CD14-positive monocyte (primary cell): ENCODE measurements at regions not wholly inside any gene's neighbourhood (a gene's known extent, or its start where the extent isn't known, plus 50 kb on each side); places are given as distances from the start of the nearest gene placed in this dataset.

Experiments
- DNase-seq, 3 donors: peaks; one replicate each; pipeline ENCODE4 v3.0.0-alpha.2; 2011 to 2022
- H2AFZ ChIP-seq: 2 replicates; pipeline ENCODE4 v1.6.0; 2012; ENCODE audit warnings: mild to moderate bottlenecking, low read depth, low read length, inconsistent platforms; ENCODE audit not compliant: insufficient read depth, poor library complexity, severe bottlenecking
- H3K27ac ChIP-seq, 2 donors: 1 replicate in 1 of 2; 2 replicates in 1 of 2; pipeline ENCODE4 v1.5.1; 2012 to 2013; ENCODE audit warnings: low read length in 2 of 2, control low read depth in 1 of 2, inconsistent platforms in 1 of 2, low read depth in 1 of 2, mild to moderate bottlenecking in 1 of 2
- H3K27me3 ChIP-seq, 2 donors: one replicate each; pipeline versions ENCODE4 v1.6.0 to v1.6.1; 2011 to 2013; ENCODE audit warnings: low read length in 2 of 2; ENCODE audit not compliant: control insufficient read depth in 2 of 2, insufficient read depth in 2 of 2
- H3K36me3 ChIP-seq, 2 donors: replicated peaks in 1 of 2; 1 replicate in 1 of 2; 2 replicates in 1 of 2; pipeline versions ENCODE4 v1.5.1 to v1.6.1; 2012 to 2013; ENCODE audit warnings: low read length in 2 of 2, control low read depth in 1 of 2, inconsistent platforms in 1 of 2, mild to moderate bottlenecking in 1 of 2; ENCODE audit not compliant: insufficient read depth in 2 of 2, control insufficient read depth in 1 of 2
- H3K4me1 ChIP-seq, 2 donors: 1 replicate in 1 of 2; 2 replicates in 1 of 2; pipeline versions ENCODE4 v1.5.1 to v1.6.1; 2012 to 2013; ENCODE audit warnings: low read length in 2 of 2, control low read depth in 1 of 2, inconsistent platforms in 1 of 2, mild to moderate bottlenecking in 1 of 2, moderate library complexity in 1 of 2; ENCODE audit not compliant: insufficient read depth in 2 of 2, control insufficient read depth in 1 of 2
- H3K4me2 ChIP-seq: replicated peaks from 2 replicates; pipeline ENCODE3; 2012; ENCODE audit warnings: low read length, moderate library complexity, mild to moderate bottlenecking; ENCODE audit not compliant: poor library complexity, severe bottlenecking; ENCODE audit errors: extremely low read depth
- H3K4me3 ChIP-seq, 3 experiments: fragments of 200-600 bp in 1 of 3; sonication (generic) in 1 of 3; replicated peaks in 1 of 3; 1 replicate in 2 of 3; 2 replicates in 1 of 3; pipeline ENCODE4 v1.5.1; 2011 to 2013; ENCODE audit warnings: low read length in 3 of 3, mild to moderate bottlenecking in 3 of 3, control low read depth in 2 of 3, low read depth in 2 of 3, inconsistent platforms in 1 of 3, moderate library complexity in 1 of 3
- H3K79me2 ChIP-seq: 2 replicates; pipeline ENCODE4 v1.6.0; 2012; ENCODE audit warnings: mild to moderate bottlenecking, control low read depth, inconsistent platforms, low read length, moderate library complexity; ENCODE audit not compliant: insufficient read depth
- H3K9ac ChIP-seq: 2 replicates; pipeline ENCODE4 v1.6.0; 2017; ENCODE audit warnings: low read length, mild to moderate bottlenecking; ENCODE audit not compliant: insufficient read depth, poor library complexity, severe bottlenecking
- H3K9me3 ChIP-seq, 2 donors: replicated peaks in 1 of 2; 1 replicate in 1 of 2; 2 replicates in 1 of 2; pipeline versions ENCODE4 v1.5.1 to v1.6.1; 2012 to 2013; ENCODE audit warnings: low read length in 2 of 2, control low read depth in 1 of 2; ENCODE audit not compliant: control insufficient read depth in 1 of 2, insufficient read depth in 1 of 2
- H4K20me1 ChIP-seq: 2 replicates; pipeline ENCODE4 v1.6.0; 2012; ENCODE audit warnings: mild to moderate bottlenecking, low read length, control low read depth, moderate library complexity; ENCODE audit not compliant: insufficient read depth
- H3K27ac Mint-ChIP-seq, 7 donors: one replicate each; pipeline ENCODE4 v1.8.0; 2020; ENCODE audit warnings: mild to moderate bottlenecking in 7 of 7, mixed read lengths in 7 of 7, moderate library complexity in 6 of 7, inconsistent platforms in 2 of 7
- H3K27me3 Mint-ChIP-seq, 3 donors: one replicate each; pipeline ENCODE4 v1.8.0; 2021 to 2022; ENCODE audit warnings: low read depth in 3 of 3, mild to moderate bottlenecking in 3 of 3, mixed read lengths in 3 of 3, moderate library complexity in 3 of 3, inconsistent platforms in 1 of 3
- H3K36me3 Mint-ChIP-seq, 2 donors: one replicate each; pipeline ENCODE4 v1.8.0; 2020; ENCODE audit warnings: mixed read lengths in 2 of 2, inconsistent platforms in 1 of 2, mild to moderate bottlenecking in 1 of 2
- H3K4me1 Mint-ChIP-seq: one replicate; pipeline ENCODE4 v1.8.0; 2020; ENCODE audit warnings: mild to moderate bottlenecking, mixed read lengths
- H3K4me3 Mint-ChIP-seq, 2 donors: one replicate each; pipeline ENCODE4 v1.8.0; 2020; ENCODE audit warnings: mild to moderate bottlenecking in 2 of 2, mixed read lengths in 2 of 2, moderate library complexity in 1 of 2
- H3K9me3 Mint-ChIP-seq, 7 donors: one replicate each; pipeline ENCODE4 v1.8.0; 2020 to 2022; ENCODE audit warnings: mixed read lengths in 7 of 7, mild to moderate bottlenecking in 6 of 7, moderate library complexity in 6 of 7, inconsistent platforms in 2 of 7
- WGBS: methylation state at CpG from one replicate; pipeline ENCODE4 v1.1.5; 2013; ENCODE audit warnings: missing lambda C conversion rate; ENCODE audit not compliant: insufficient coverage; 5-methylcytosine and 5-hydroxymethylcytosine counted together
- intact Hi-C, 2 donors: fragments of 100-400 bp; cut with micrococcal nuclease; formaldehyde crosslinking; loops; one replicate each; pipeline versions ENCODE4 v1.15.0 to v1.15.1; 2023
- TF ChIP-seq, protein P1 (sequence below): fragments of 200-600 bp; IDR thresholded peaks from one replicate; pipeline ENCODE4 v1.8.0; 2022; ENCODE audit warnings: antibody characterized with exemption, mild to moderate bottlenecking

DNA sequence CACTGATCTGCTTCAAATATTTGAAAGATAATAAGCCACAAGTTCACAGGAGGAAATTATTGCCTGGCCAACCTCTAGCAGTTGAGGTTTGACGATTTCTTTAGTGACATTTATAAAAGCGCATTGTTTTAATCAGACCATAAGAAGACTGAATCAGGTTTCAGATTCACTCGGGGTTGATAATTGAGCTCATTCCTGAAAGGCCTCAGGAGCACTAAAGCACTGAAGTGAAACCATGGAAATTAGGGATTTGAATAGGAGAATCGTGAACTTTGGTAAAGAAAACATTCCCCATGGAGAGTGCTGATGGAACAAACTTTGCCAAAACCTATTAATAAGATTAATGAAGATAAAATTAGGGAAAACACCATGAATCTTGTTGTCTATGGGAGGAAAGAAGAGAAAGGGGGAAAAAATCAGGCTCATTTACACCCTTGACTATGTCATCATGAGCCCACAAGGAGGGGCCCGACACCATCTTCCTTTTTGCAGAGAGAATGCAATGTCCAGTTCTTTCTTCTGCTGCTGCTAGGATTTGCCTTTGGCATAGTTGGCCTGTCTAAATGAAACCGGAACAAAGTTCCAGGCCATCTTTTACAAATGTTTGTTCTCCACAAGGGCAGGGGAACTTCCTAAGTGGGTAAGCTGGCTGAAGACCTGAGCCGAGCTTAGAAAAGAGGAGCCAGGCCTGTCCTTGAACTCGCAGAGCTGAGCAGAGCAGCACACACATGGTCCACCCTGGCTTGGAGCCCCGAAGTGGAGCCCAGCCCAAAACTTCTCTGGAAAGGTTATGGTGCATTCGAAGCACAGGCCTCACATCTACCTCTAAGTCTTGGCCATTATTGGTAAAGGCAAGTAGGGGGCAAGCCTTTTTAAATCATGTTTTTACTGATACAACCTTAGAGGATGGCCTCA is 56.1 kb upstream of the EIF3M start:
- Mint-ChIP-seq H3K36me3 (no peaks in the 10 kb centered on the region), H3K27ac (no peak overlapping the region), H3K9me3 (peaks cover 0 to 6% (median 2%) of the 10 kb centered on the region in 7 donors), H3K27me3 (peaks cover 0 to 2% (median 0%) of the 10 kb centered on the region in 3 donors), H3K4me1 (peaks cover 18% of the 10 kb centered on the region), H3K4me3 (no peak overlapping the region)
- no peaks in the 10 kb centered on the region for H4K20me1 ChIP-seq
- WGBS, result 91% methylated on average over 7 of the region's 10 CpGs
- intact Hi-C loops, result no loop called here
- H3K4me2 ChIP-seq, result no peak overlapping the region
- H3K27ac ChIP-seq, result no peak overlapping the region
- no peak for DNase-seq
- no peaks in the 10 kb centered on the region for H3K79me2 ChIP-seq
- H3K27me3 ChIP-seq, result no peaks in the 10 kb centered on the region
- H3K4me3 ChIP-seq, result no peak overlapping the region
- peaks cover 10 to 17% of the 10 kb centered on the region in 2 donors for H3K4me1 ChIP-seq
- H3K9ac ChIP-seq, result no peak overlapping the region
- TF ChIP-seq, protein P1, sequence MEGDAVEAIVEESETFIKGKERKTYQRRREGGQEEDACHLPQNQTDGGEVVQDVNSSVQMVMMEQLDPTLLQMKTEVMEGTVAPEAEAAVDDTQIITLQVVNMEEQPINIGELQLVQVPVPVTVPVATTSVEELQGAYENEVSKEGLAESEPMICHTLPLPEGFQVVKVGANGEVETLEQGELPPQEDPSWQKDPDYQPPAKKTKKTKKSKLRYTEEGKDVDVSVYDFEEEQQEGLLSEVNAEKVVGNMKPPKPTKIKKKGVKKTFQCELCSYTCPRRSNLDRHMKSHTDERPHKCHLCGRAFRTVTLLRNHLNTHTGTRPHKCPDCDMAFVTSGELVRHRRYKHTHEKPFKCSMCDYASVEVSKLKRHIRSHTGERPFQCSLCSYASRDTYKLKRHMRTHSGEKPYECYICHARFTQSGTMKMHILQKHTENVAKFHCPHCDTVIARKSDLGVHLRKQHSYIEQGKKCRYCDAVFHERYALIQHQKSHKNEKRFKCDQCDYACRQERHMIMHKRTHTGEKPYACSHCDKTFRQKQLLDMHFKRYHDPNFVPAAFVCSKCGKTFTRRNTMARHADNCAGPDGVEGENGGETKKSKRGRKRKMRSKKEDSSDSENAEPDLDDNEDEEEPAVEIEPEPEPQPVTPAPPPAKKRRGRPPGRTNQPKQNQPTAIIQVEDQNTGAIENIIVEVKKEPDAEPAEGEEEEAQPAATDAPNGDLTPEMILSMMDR, result no peak
- H3K9me3 ChIP-seq, result no peaks in the 10 kb centered on the region
- H2AFZ ChIP-seq, result peak overlapping the region; percentile 61
- H3K36me3 ChIP-seq, result no peaks in the 10 kb centered on the region

DNA sequence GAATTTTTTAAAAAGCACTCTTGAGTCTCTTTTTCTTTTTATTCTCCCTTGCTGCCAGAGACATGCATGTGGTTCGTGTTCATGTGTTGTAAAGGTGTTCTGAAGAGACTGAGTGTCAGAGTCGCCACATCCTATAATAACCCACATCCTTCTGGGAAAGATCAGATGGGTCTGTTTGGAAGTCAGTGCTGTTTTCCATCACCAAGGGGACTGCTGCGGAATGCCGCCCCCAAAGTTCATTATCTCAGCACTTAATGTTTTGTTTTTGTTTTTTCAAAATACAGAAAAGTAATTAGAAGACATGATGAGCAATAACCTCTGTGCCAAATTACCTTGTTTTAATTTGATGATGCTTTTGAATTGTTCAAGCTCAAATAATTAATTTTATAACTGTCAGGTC is 56.9 kb upstream of the EIF3M start:
- DNase-seq, result no peak
- no peaks in the 10 kb centered on the region for H3K36me3 Mint-ChIP-seq
- intact Hi-C loops, result no loop called here
- peaks cover 10 to 17% of the 10 kb centered on the region in 2 donors for H3K4me1 ChIP-seq
- no peak overlapping the region for H3K4me3 ChIP-seq
- no peak overlapping the region for H3K9ac ChIP-seq
- H3K4me2 ChIP-seq, result no peak overlapping the region
- no peaks in the 10 kb centered on the region for H3K27me3 ChIP-seq
- H3K9me3 Mint-ChIP-seq, result peaks cover 0 to 6% (median 2%) of the 10 kb centered on the region in 7 donors
- no peak overlapping the region for H2AFZ ChIP-seq
- no peak overlapping the region for H3K27ac Mint-ChIP-seq
- no peaks in the 10 kb centered on the region for H3K79me2 ChIP-seq
- no peaks in the 10 kb centered on the region for H3K9me3 ChIP-seq
- no peak overlapping the region for H3K27ac ChIP-seq
- no peak overlapping the region for H3K4me3 Mint-ChIP-seq
- no CpG with 5 or more reads among the region's 4 CpGs for WGBS
- H3K4me1 Mint-ChIP-seq, result peaks cover 16% of the 10 kb centered on the region
- peaks cover 0 to 2% (median 0%) of the 10 kb centered on the region in 3 donors for H3K27me3 Mint-ChIP-seq
- no peaks in the 10 kb centered on the region for H4K20me1 ChIP-seq
- TF ChIP-seq, protein P1, result no peak
- no peaks in the 10 kb centered on the region for H3K36me3 ChIP-seq
